ENCODE measurements at regions not wholly inside any gene's neighbourhood (a gene's known extent, or its start where the extent isn't known, plus 50 kb on each side); places are given as distances from the start of the nearest gene placed in this dataset.

GRCh38 chr11:44493383-44493782 is 72.1 kb upstream of the CD82 start:
- Histone ChIP-seq H3K4me2 (ENCODE audit: control insufficient read depth, insufficient read depth) (no peak overlapping the region), H3K27me3 (replicated peaks in 1 of 2; ENCODE audit: control insufficient read depth in 2 of 2, insufficient read depth in 2 of 2, low read length in 1 of 2) (peaks cover 0 to 3% of the 10 kb centered on the region in 2 experiments; a peak in 2 of 4 replicates), H3K4me3 (no peak overlapping the region), H3K36me3 (ENCODE audit: control insufficient read depth in 2 of 2, insufficient read depth in 2 of 2, low read length in 1 of 2) (no peaks in the 10 kb centered on the region), H3K9ac (ENCODE audit: control insufficient read depth, insufficient read depth, low read length) (no peak overlapping the region), H3K4me1 (ENCODE audit: control insufficient read depth, insufficient read depth, low read length) (no peaks in the 10 kb centered on the region), H3K79me2 (ENCODE audit: control insufficient read depth, insufficient read depth, low read length) (no peaks in the 10 kb centered on the region), H3K27ac (ENCODE audit: control insufficient read depth, insufficient read depth) (no peak overlapping the region), H2AFZ (ENCODE audit: control insufficient read depth, low read depth, low read length) (no peak overlapping the region), H3K9me3 (replicated peaks; ENCODE audit: control insufficient read depth, insufficient read depth, low read length) (no peaks in the 10 kb centered on the region), H4K20me1 (ENCODE audit: control insufficient read depth, insufficient read depth) (no peaks in the 10 kb centered on the region)
- RAD21 ChIA-PET (ENCODE audit: unreplicated experiment) = no interaction called here
- ATAC-seq = no peak
- FAIRE-seq = no peak
- in situ Hi-C loops (cut with MboI) = no loop called here
- intact Hi-C loops (cut with micrococcal nuclease; ENCODE audit: unreplicated experiment) = no loop called here
- CTCF ChIA-PET = no interaction called here
- POLR2A ChIA-PET = no interaction called here
- no peak for DNase-seq (ENCODE audit: low read depth, low spot score)
- BruUV-seq (replicated peaks) = no TSS peak
- SMC1A ChIA-PET (ENCODE audit: uncharacterized antibody, unreplicated experiment) = no interaction called here
- TF ChIP-seq SUZ12 (IDR thresholded peaks at IDR 0.05; ENCODE audit: unreplicated experiment) = no peak
- TF ChIP-seq LARP7 (IDR thresholded peaks at IDR 0.05) = no peak
- TF ChIP-seq, protein P1, sequence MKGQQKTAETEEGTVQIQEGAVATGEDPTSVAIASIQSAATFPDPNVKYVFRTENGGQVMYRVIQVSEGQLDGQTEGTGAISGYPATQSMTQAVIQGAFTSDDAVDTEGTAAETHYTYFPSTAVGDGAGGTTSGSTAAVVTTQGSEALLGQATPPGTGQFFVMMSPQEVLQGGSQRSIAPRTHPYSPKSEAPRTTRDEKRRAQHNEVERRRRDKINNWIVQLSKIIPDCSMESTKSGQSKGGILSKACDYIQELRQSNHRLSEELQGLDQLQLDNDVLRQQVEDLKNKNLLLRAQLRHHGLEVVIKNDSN (IDR thresholded peaks at IDR 0.05; ENCODE audit: borderline replicate concordance, extremely low read length, insufficient read depth, low read depth, low read length) = no peak
- no peak for TF ChIP-seq BMI1 (IDR thresholded peaks at IDR 0.05; ENCODE audit: borderline replicate concordance)
- TF ChIP-seq SREBF1 (IDR thresholded peaks at IDR 0.05; ENCODE audit: low read length) = no peak
- TF ChIP-seq BACH1 (IDR thresholded peaks at IDR 0.05; ENCODE audit: borderline replicate concordance) = no peak
- TF ChIP-seq CEBPZ (IDR thresholded peaks at IDR 0.05; ENCODE audit: low read depth, low read length) = no peak
- no peak for TF ChIP-seq ZNF274 (IDR thresholded peaks at IDR 0.05; ENCODE audit: insufficient read depth, insufficient read length)
- TF ChIP-seq JUND (IDR thresholded peaks at IDR 0.05; ENCODE audit: low read depth, low read length) = no peak
- TF ChIP-seq NR2C2 (IDR thresholded peaks at IDR 0.05; ENCODE audit: borderline replicate concordance, control insufficient read depth, insufficient read length, low read depth) = no peak
- no peak for TF ChIP-seq HSF1 (IDR thresholded peaks at IDR 0.05; ENCODE audit: low read depth, low read length)
- TF ChIP-seq CUX1 (IDR thresholded peaks at IDR 0.05; ENCODE audit: insufficient replicate concordance, low read depth, low read length) = no peak
- no peak for TF ChIP-seq YY1 (IDR thresholded peaks at IDR 0.05; ENCODE audit: low read depth, low read length)
- no peak for TF ChIP-seq MEF2B (IDR thresholded peaks at IDR 0.05; ENCODE audit: partially characterized antibody, poor library complexity, severe bottlenecking)
- TF ChIP-seq CREM (IDR thresholded peaks at IDR 0.05; ENCODE audit: low read depth) = no peak
- TF ChIP-seq ZSCAN29 (IDR thresholded peaks at IDR 0.05) = no peak

Measured in GM12878 (cell line).